ENCODE measurements at regions not wholly inside any gene's neighbourhood (a gene's known extent, or its start where the extent isn't known, plus 50 kb on each side); places are given as distances from the start of the nearest gene placed in this dataset.
"Not testable (repeated sequence)": the region's sequence is repeated elsewhere in the genome, so short reads cannot be mapped to it uniquely, and the experiment has no call there.

- no peak for DNase-seq
Measured at GRCh38 chr10:28971255-28971654, 293.9 kb downstream of the BAMBI start.

- no peak for DNase-seq
Measured at GRCh38 chr10:28971764-28972163, 294.4 kb downstream of the BAMBI start.

GRCh38 chr10:28973309-28973972 lies 296.1 kb downstream of the BAMBI start:
- no peak for DNase-seq

- no peak for DNase-seq
Measured at GRCh38 chr10:28975891-28976531, 298.7 kb downstream of the BAMBI start.

- no peak for DNase-seq
Measured at GRCh38 chr10:28977518-28977917, 300.2 kb downstream of the BAMBI start.

- DNase-seq: no peak
Measured at GRCh38 chr10:28980264-28980663, 302.9 kb downstream of the BAMBI start.

GRCh38 chr10:28981007-28981406 lies 303.7 kb downstream of the BAMBI start:
- DNase-seq: no peak

GRCh38 chr10:28982974-28983373 lies 305.7 kb downstream of the BAMBI start:
- DNase-seq: no peak

- DNase-seq: no peak
Measured at GRCh38 chr10:28983799-28984198, 305.1 kb upstream of the LYZL1 start.

GRCh38 chr10:28984431-28984830 lies 304.4 kb upstream of the LYZL1 start:
- peak; percentile 31 for DNase-seq

GRCh38 chr10:28985137-28985885 lies 303.6 kb upstream of the LYZL1 start:
- DNase-seq: no peak

GRCh38 chr10:28986117-28986792 lies 302.6 kb upstream of the LYZL1 start:
- no peak for DNase-seq

GRCh38 chr10:28986856-28987255 lies 302.0 kb upstream of the LYZL1 start:
- DNase-seq: no peak

- no peak for DNase-seq
Measured at GRCh38 chr10:28987555-28988320, 301.1 kb upstream of the LYZL1 start.

GRCh38 chr10:28988980-28989379 lies 299.9 kb upstream of the LYZL1 start:
- DNase-seq: no peak

GRCh38 chr10:28991333-28992270 lies 297.3 kb upstream of the LYZL1 start:
- no peak for DNase-seq

GRCh38 chr10:28993056-28993455 lies 295.8 kb upstream of the LYZL1 start:
- DNase-seq: no peak

- DNase-seq: no peak
Measured at GRCh38 chr10:28993861-28994260, 295.0 kb upstream of the LYZL1 start.

- DNase-seq: not testable (repeated sequence)
Measured at GRCh38 chr10:28994802-28995201, 294.1 kb upstream of the LYZL1 start.

GRCh38 chr10:28995497-28995896 lies 293.4 kb upstream of the LYZL1 start:
- no peak for DNase-seq

- DNase-seq: no peak
Measured at GRCh38 chr10:28996345-28996744, 292.5 kb upstream of the LYZL1 start.
